HepG2 (cell line): ENCODE measurements at regions not wholly inside any gene's neighbourhood (a gene's known extent, or its start where the extent isn't known, plus 50 kb on each side); places are given as distances from the start of the nearest gene placed in this dataset.

Experiments used
- ATAC-seq: fragments of 200-7000 bp; cut with Tn5 transposase; 3 replicates; pipeline ENCODE4 v1.9.1; 2020; ENCODE audit warnings: mild to moderate bottlenecking, moderate library complexity
- BruUV-seq: library from RNA; stranded (reverse); fragments of 400-500 nt; replicated peaks from 2 replicates; lab custom pipeline; 2021; lab: Mats Ljungman, UMichigan
- CTCF ChIA-PET: fragments of 300-600 bp; formaldehyde crosslinking; extraction: SDS; loops from one replicate; lab custom pipeline; 2021; ENCODE audit warnings: low total read pairs, inconsistent platforms, low intra/inter-chr PET ratio; lab: Yijun Ruan, JAX
- POLR2A ChIA-PET: fragments of 350-600 bp; sonication (Branson Sonifier 250); formaldehyde crosslinking; loops from one replicate; lab custom pipeline; 2020; ENCODE audit warnings: antibody characterized with exemption, inconsistent platforms; lab: Yijun Ruan, JAX
- DNase-seq: peaks from one replicate; pipeline ENCODE4 v3.0.0-alpha.2; 2015; ENCODE audit warnings: low spot score
- FAIRE-seq: peaks from 3 replicates; lab custom pipeline; 2011; peaks lifted over from hg19 to GRCh38; lab: Jason Lieb, UNC
- H2AFZ ChIP-seq: one replicate; pipeline ENCODE4 v1.6.1; 2011; ENCODE audit warnings: low read length, inconsistent platforms
- H3K27ac ChIP-seq: fragments of 300-600 bp; 3 replicates; pipeline ENCODE4 v1.8.0; 2011; ENCODE audit warnings: mixed run types, mild to moderate bottlenecking, mixed read lengths, low read length, inconsistent platforms; ENCODE audit not compliant: insufficient read depth; ENCODE audit errors: extremely low read length
- H3K27me3 ChIP-seq, 2 experiments: fragments of 200-600 bp in 1 of 2; 2 replicates in 1 of 2; 3 replicates in 1 of 2; pipeline versions ENCODE4 v1.6.0 to v1.8.0; 2011; ENCODE audit warnings: low read length in 2 of 2, mild to moderate bottlenecking in 2 of 2, moderate library complexity in 2 of 2, inconsistent platforms in 1 of 2; ENCODE audit not compliant: insufficient read depth in 2 of 2, control insufficient read depth in 1 of 2
- H3K36me3 ChIP-seq, 2 experiments: fragments of 200-600 bp in 1 of 2; replicated peaks in 1 of 2; 2 replicates in 1 of 2; 3 replicates in 1 of 2; pipeline versions ENCODE4 v1.5.1 to v1.8.0; 2011; ENCODE audit warnings: low read length in 2 of 2, inconsistent platforms in 1 of 2; ENCODE audit not compliant: insufficient read depth in 2 of 2, control insufficient read depth in 1 of 2
- H3K4me1 ChIP-seq: 2 replicates; pipeline ENCODE4 v1.5.1; 2012; ENCODE audit warnings: low read length, inconsistent platforms; ENCODE audit not compliant: insufficient read depth
- H3K4me2 ChIP-seq: 2 replicates; pipeline ENCODE4 v1.6.0; 2011; ENCODE audit warnings: low read depth, low read length, inconsistent platforms
- H3K4me3 ChIP-seq, 3 experiments: fragments of 200-600 bp in 1 of 3; sonication (generic), shearing (Covaris generic) in 1 of 3; replicated peaks in 1 of 3; 2 replicates each; pipeline ENCODE4 v1.5.1; 2011 to 2016; ENCODE audit warnings: low read length in 3 of 3, inconsistent platforms in 2 of 3, low read depth in 2 of 3, mild to moderate bottlenecking in 2 of 3, control low read depth in 1 of 3, mixed read lengths in 1 of 3; ENCODE audit not compliant: insufficient read depth in 1 of 3
- H3K79me2 ChIP-seq: one replicate; pipeline ENCODE4 v1.6.1; 2011; ENCODE audit warnings: low read length, inconsistent platforms; ENCODE audit not compliant: insufficient read depth
- H3K9ac ChIP-seq: 2 replicates; pipeline ENCODE4 v1.6.0; 2011; ENCODE audit warnings: mild to moderate bottlenecking, low read depth, low read length, inconsistent platforms; ENCODE audit not compliant: insufficient read depth
- H3K9me3 ChIP-seq: 2 replicates; pipeline ENCODE4 v1.5.1; 2012; ENCODE audit warnings: mild to moderate bottlenecking, low read length
- H4K20me1 ChIP-seq: 2 replicates; pipeline ENCODE4 v1.6.0; 2011; ENCODE audit warnings: inconsistent platforms, mild to moderate bottlenecking, low read length, moderate library complexity; ENCODE audit not compliant: insufficient read depth
- AFF4 ChIP-seq: sonication (generic); formaldehyde crosslinking; IDR thresholded peaks from 2 replicates; pipeline ENCODE4 v1.4.0; 2020; ENCODE audit warnings: missing genetic modification reagents
- ATRX ChIP-seq: sonication (generic); formaldehyde crosslinking; IDR thresholded peaks from 2 replicates; pipeline ENCODE4 v1.4.0; 2020; ENCODE audit warnings: missing genetic modification reagents, borderline replicate concordance
- DZIP1 ChIP-seq: sonication (generic); formaldehyde crosslinking; IDR thresholded peaks from 2 replicates; pipeline ENCODE4 v1.5.0; 2020; ENCODE audit warnings: mild to moderate bottlenecking, missing genetic modification reagents
- FLYWCH1 ChIP-seq: sonication (generic); formaldehyde crosslinking; IDR thresholded peaks from 2 replicates; pipeline ENCODE4 v1.8.1; 2023; ENCODE audit warnings: mild to moderate bottlenecking, missing genetic modification reagents
- KAT8 ChIP-seq: IDR thresholded peaks from 2 replicates; pipeline ENCODE4 v1.6.1; 2016; ENCODE audit warnings: missing genetic modification reagents, missing compliant biosample characterization
- KLF16 ChIP-seq, 2 experiments: sonication (generic) in 1 of 2; formaldehyde crosslinking in 1 of 2; IDR thresholded peaks; 2 replicates each; pipeline versions ENCODE4 v1.6.1 to v1.8.0; 2016 to 2023; ENCODE audit warnings: missing genetic modification reagents in 2 of 2, missing compliant biosample characterization in 1 of 2
- NCOA5 ChIP-seq: sonication (generic); formaldehyde crosslinking; IDR thresholded peaks from 2 replicates; pipeline ENCODE4 v1.4.0; 2020; ENCODE audit warnings: missing genetic modification reagents
- PHF5A ChIP-seq: IDR thresholded peaks from one replicate; pipeline ENCODE4 v1.6.1; 2018; ENCODE audit warnings: low read depth, missing genetic modification reagents; ENCODE audit not compliant: unreplicated experiment
- SOX6 ChIP-seq, 2 experiments: fragments of 450-650 bp in 1 of 2; sonication (generic) in 1 of 2; formaldehyde crosslinking in 1 of 2; IDR thresholded peaks; 2 replicates each; pipeline versions ENCODE4 v1.4.0 to v1.6.1; 2017 to 2020; ENCODE audit warnings: antibody characterized with exemption in 1 of 2, mild to moderate bottlenecking in 1 of 2, missing genetic modification reagents in 1 of 2
- TBL1XR1 ChIP-seq: fragments of 150-350 bp; IDR thresholded peaks from 2 replicates; pipeline ENCODE4 v1.6.1; 2014; ENCODE audit warnings: borderline replicate concordance, low read length; ENCODE audit not compliant: partially characterized antibody
- U2AF1 ChIP-seq: fragments of 200-400 bp; formaldehyde crosslinking; optimal IDR thresholded peaks from 2 replicates; pipeline ENCODE3; 2017; ENCODE audit warnings: mild to moderate bottlenecking, low read depth, low read length
- ZNF264 ChIP-seq: sonication (generic); formaldehyde crosslinking; IDR thresholded peaks from 2 replicates; pipeline ENCODE4 v1.4.0; 2020; ENCODE audit warnings: missing genetic modification reagents
- WGBS: methylation state at CpG from one replicate; pipeline ENCODE4 v1.1.6; 2017; ENCODE audit warnings: low lambda C conversion rate; 5-methylcytosine and 5-hydroxymethylcytosine counted together
- in situ Hi-C: cut with HindIII; loops from 2 replicates; pipeline ENCODE4 v1.10.0; 2017; ENCODE audit warnings: low pct_unique_long_range_greater_than_20kb; ENCODE audit not compliant: extremely low pct_ligation_motif_present
- intact Hi-C: fragments of 100-400 bp; cut with micrococcal nuclease; formaldehyde crosslinking; loops from one replicate; pipeline ENCODE4 v1.10.0; 2022; ENCODE audit not compliant: unreplicated experiment
- TF ChIP-seq, protein P1 (sequence below): sonication (generic); formaldehyde crosslinking; IDR thresholded peaks from 2 replicates; pipeline ENCODE4 v1.5.0; 2020; ENCODE audit warnings: missing genetic modification reagents, mild to moderate bottlenecking, borderline replicate concordance

GRCh38 chr13:53501387-53501786 is 472.8 kb downstream of the OLFM4 start:
- no peak overlapping the region for H3K4me3 ChIP-seq
- no peak overlapping the region for H3K4me2 ChIP-seq
- FAIRE-seq = no peak
- intact Hi-C loops (no loop called here), in situ Hi-C loops (no loop called here)
- no peak overlapping the region for H2AFZ ChIP-seq
- POLR2A ChIA-PET = no interaction called here
- H3K9ac ChIP-seq = no peak overlapping the region
- no peaks in the 10 kb centered on the region for H3K79me2 ChIP-seq
- DNase-seq = no peak
- CTCF ChIA-PET = no interaction called here
- no TSS peak for BruUV-seq
- no peaks in the 10 kb centered on the region for H3K4me1 ChIP-seq
- H3K27ac ChIP-seq = no peak overlapping the region
- ATAC-seq = no peak
- no peaks in the 10 kb centered on the region for H4K20me1 ChIP-seq
- H3K27me3 ChIP-seq = no peaks in the 10 kb centered on the region
- H3K9me3 ChIP-seq = peaks cover 57% of the 10 kb centered on the region
- no peaks in the 10 kb centered on the region for H3K36me3 ChIP-seq
- TF ChIP-seq FLYWCH1 (CRISPR knock-in tag) (no peak), U2AF1 (no peak)

- no TSS peak for BruUV-seq
- H3K36me3 ChIP-seq = no peaks in the 10 kb centered on the region
- H3K9ac ChIP-seq = no peak overlapping the region
- no peak overlapping the region for H3K4me3 ChIP-seq
- H3K27me3 ChIP-seq = no peaks in the 10 kb centered on the region
- peaks cover 80% of the 10 kb centered on the region for H3K9me3 ChIP-seq
- FAIRE-seq = no peak
- no peaks in the 10 kb centered on the region for H3K4me1 ChIP-seq
- no peak overlapping the region for H2AFZ ChIP-seq
- WGBS = 2% methylated on average over 4 of the region's 4 CpGs
- in situ Hi-C loops = no loop called here
- no peak overlapping the region for H3K27ac ChIP-seq
- intact Hi-C loops = no loop called here
- no peak overlapping the region for H3K4me2 ChIP-seq
- no peak for ATAC-seq
- no peaks in the 10 kb centered on the region for H3K79me2 ChIP-seq
- ChIA-PET CTCF (no interaction called here), POLR2A (no interaction called here)
- no peaks in the 10 kb centered on the region for H4K20me1 ChIP-seq
- no peak for DNase-seq
- TF ChIP-seq NCOA5 (no peak), TBL1XR1 (no peak), KLF16 (CRISPR knock-in tag; IDR thresholded peaks at IDR 0.05) (no peak), PHF5A (CRISPR knock-in tag) (no peak), ZNF264 (CRISPR knock-in tag) (no peak), AFF4 (no peak), SOX6 (IDR thresholded peaks at IDR 0.05) (no peak), SOX6 (CRISPR knock-in tag; IDR thresholded peaks at IDR 0.05) (no peak), DZIP1 (CRISPR knock-in tag) (no peak), ATRX (CRISPR knock-in tag) (no peak), KAT8 (CRISPR knock-in tag) (no peak)
- TF ChIP-seq, protein P1, sequence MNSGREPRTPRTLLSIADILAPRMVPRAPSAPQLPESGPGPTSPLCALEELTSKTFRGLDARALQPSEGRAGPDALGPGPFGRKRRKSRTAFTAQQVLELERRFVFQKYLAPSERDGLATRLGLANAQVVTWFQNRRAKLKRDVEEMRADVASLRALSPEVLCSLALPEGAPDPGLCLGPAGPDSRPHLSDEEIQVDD (CRISPR knock-in tag) = no peak
Observed at GRCh38 chr13:53507741-53508140, 479.1 kb downstream of the OLFM4 start.
